ENCODE measurements at regions not wholly inside any gene's neighbourhood (a gene's known extent, or its start where the extent isn't known, plus 50 kb on each side); places are given as distances from the start of the nearest gene placed in this dataset.

GRCh38 chr4:92111493-92111892 lies 192.3 kb upstream of the GRID2 start:
- Histone ChIP-seq H3K36me3 (replicated peaks in 1 of 2; ENCODE audit: control insufficient read depth in 1 of 2, insufficient read depth in 2 of 2, low read length in 2 of 2) (no peaks in the 10 kb centered on the region), H3K4me2 (replicated peaks; ENCODE audit: extremely low read depth, low read length, poor library complexity, severe bottlenecking) (no peak overlapping the region), H2AFZ (ENCODE audit: insufficient read depth, low read depth, low read length, poor library complexity, severe bottlenecking) (no peak overlapping the region), H3K4me3 (replicated peaks in 1 of 3; ENCODE audit: low read depth in 2 of 3, low read length in 3 of 3) (no peak overlapping the region), H3K27ac (ENCODE audit: low read depth in 1 of 2, low read length in 2 of 2) (no peak overlapping the region), H3K9me3 (replicated peaks in 1 of 2; ENCODE audit: control insufficient read depth in 1 of 2, insufficient read depth in 1 of 2, low read length in 2 of 2) (no peaks in the 10 kb centered on the region), H4K20me1 (ENCODE audit: insufficient read depth, low read length) (no peaks in the 10 kb centered on the region), H3K4me1 (ENCODE audit: control insufficient read depth in 1 of 2, insufficient read depth in 2 of 2, low read length in 2 of 2) (no peaks in the 10 kb centered on the region), H3K79me2 (ENCODE audit: insufficient read depth, low read length) (no peaks in the 10 kb centered on the region), H3K27me3 (ENCODE audit: control insufficient read depth in 2 of 2, insufficient read depth in 2 of 2, low read length in 2 of 2) (no peaks in the 10 kb centered on the region), H3K9ac (ENCODE audit: insufficient read depth, low read length, poor library complexity, severe bottlenecking) (no peak overlapping the region)
- H3K36me3 Mint-ChIP-seq = no peaks in the 10 kb centered on the region
- no peak overlapping the region for H3K4me3 Mint-ChIP-seq
- H3K27me3 Mint-ChIP-seq (ENCODE audit: low read depth in 3 of 3) = peaks cover 0 to 2% (median 0%) of the 10 kb centered on the region in 3 donors
- H3K27ac Mint-ChIP-seq = no peak overlapping the region
- TF ChIP-seq, protein P1, sequence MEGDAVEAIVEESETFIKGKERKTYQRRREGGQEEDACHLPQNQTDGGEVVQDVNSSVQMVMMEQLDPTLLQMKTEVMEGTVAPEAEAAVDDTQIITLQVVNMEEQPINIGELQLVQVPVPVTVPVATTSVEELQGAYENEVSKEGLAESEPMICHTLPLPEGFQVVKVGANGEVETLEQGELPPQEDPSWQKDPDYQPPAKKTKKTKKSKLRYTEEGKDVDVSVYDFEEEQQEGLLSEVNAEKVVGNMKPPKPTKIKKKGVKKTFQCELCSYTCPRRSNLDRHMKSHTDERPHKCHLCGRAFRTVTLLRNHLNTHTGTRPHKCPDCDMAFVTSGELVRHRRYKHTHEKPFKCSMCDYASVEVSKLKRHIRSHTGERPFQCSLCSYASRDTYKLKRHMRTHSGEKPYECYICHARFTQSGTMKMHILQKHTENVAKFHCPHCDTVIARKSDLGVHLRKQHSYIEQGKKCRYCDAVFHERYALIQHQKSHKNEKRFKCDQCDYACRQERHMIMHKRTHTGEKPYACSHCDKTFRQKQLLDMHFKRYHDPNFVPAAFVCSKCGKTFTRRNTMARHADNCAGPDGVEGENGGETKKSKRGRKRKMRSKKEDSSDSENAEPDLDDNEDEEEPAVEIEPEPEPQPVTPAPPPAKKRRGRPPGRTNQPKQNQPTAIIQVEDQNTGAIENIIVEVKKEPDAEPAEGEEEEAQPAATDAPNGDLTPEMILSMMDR (IDR thresholded peaks at IDR 0.05) = no peak
- no CpG with 5 or more reads among the region's 2 CpGs for WGBS (ENCODE audit: insufficient coverage)
- intact Hi-C loops (cut with micrococcal nuclease) = no loop called here
- H3K9me3 Mint-ChIP-seq = peaks cover 0 to 2% (median 0%) of the 10 kb centered on the region in 7 donors
- peaks cover 2% of the 10 kb centered on the region for H3K4me1 Mint-ChIP-seq
- DNase-seq = no peak

DNA sequence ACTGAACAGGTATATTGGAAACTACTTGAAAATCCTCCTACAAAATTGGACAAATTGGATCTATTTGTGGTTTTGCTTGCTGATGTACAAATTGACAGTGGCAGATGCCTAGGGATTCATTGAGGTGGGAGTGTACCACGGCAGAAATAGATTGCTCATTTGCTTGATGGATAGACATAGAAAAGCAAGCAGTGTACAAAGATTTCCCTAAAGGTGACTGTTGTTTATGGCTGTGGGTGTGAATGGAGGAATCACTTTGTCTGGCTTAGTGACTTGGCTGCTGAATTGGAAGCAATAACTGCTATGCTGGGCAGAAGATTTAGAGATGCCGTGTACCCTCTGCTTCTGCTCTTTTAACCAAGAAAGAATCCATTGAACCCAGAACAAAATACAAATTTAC lies 191.0 kb upstream of the GRID2 start:
- no peak for DNase-seq
- H3K27me3 ChIP-seq (ENCODE audit: control insufficient read depth in 2 of 2, insufficient read depth in 2 of 2, low read length in 2 of 2) = no peaks in the 10 kb centered on the region
- peaks cover 2% of the 10 kb centered on the region for H3K4me1 Mint-ChIP-seq
- TF ChIP-seq, protein P1 (IDR thresholded peaks at IDR 0.05) = no peak
- H3K36me3 ChIP-seq (replicated peaks in 1 of 2; ENCODE audit: control insufficient read depth in 1 of 2, insufficient read depth in 2 of 2, low read length in 2 of 2) = no peaks in the 10 kb centered on the region
- no peak overlapping the region for H3K4me3 ChIP-seq (replicated peaks in 1 of 3; ENCODE audit: low read depth in 2 of 3, low read length in 3 of 3)
- no peak overlapping the region for H2AFZ ChIP-seq (ENCODE audit: insufficient read depth, low read depth, low read length, poor library complexity, severe bottlenecking)
- peaks cover 0 to 4% (median 0%) of the 10 kb centered on the region in 7 donors for H3K9me3 Mint-ChIP-seq
- H3K9me3 ChIP-seq (replicated peaks in 1 of 2; ENCODE audit: control insufficient read depth in 1 of 2, insufficient read depth in 1 of 2, low read length in 2 of 2) = no peaks in the 10 kb centered on the region
- H3K27me3 Mint-ChIP-seq (ENCODE audit: low read depth in 3 of 3) = peaks cover 0 to 2% (median 0%) of the 10 kb centered on the region in 3 donors
- 91% methylated on average over 1 of the region's 2 CpGs for WGBS (ENCODE audit: insufficient coverage)
- no peaks in the 10 kb centered on the region for H4K20me1 ChIP-seq (ENCODE audit: insufficient read depth, low read length)
- H3K27ac ChIP-seq (ENCODE audit: low read depth in 1 of 2, low read length in 2 of 2) = no peak overlapping the region
- intact Hi-C loops (cut with micrococcal nuclease) = no loop called here
- no peak overlapping the region for H3K4me3 Mint-ChIP-seq
- H3K9ac ChIP-seq (ENCODE audit: insufficient read depth, low read length, poor library complexity, severe bottlenecking) = no peak overlapping the region
- no peaks in the 10 kb centered on the region for H3K4me1 ChIP-seq (ENCODE audit: control insufficient read depth in 1 of 2, insufficient read depth in 2 of 2, low read length in 2 of 2)
- H3K4me2 ChIP-seq (replicated peaks; ENCODE audit: extremely low read depth, low read length, poor library complexity, severe bottlenecking) = no peak overlapping the region
- H3K36me3 Mint-ChIP-seq = no peaks in the 10 kb centered on the region
- H3K27ac Mint-ChIP-seq = no peak overlapping the region
- H3K79me2 ChIP-seq (ENCODE audit: insufficient read depth, low read length) = no peaks in the 10 kb centered on the region
